BJ (cell line): ENCODE measurements at regions not wholly inside any gene's neighbourhood (a gene's known extent, or its start where the extent isn't known, plus 50 kb on each side); places are given as distances from the start of the nearest gene placed in this dataset.

ENCODE experiments used
- CTCF ChIA-PET: fragments of 350-600 bp; formaldehyde crosslinking; extraction: SDS; loops from one replicate; lab custom pipeline; 2021; ENCODE audit warnings: antibody characterized with exemption, inconsistent platforms; lab: Yijun Ruan, JAX
- POLR2A ChIA-PET: fragments of 300-600 bp; sonication (Branson Sonifier 250); formaldehyde crosslinking; extraction: SDS; loops from one replicate; lab custom pipeline; 2021; ENCODE audit warnings: antibody characterized with exemption; lab: Charles Lee
- DNase-seq: peaks from one replicate; pipeline ENCODE4 v3.0.0-alpha.2; 2011; ENCODE audit warnings: low read depth
- H3K27me3 ChIP-seq: 2 replicates; pipeline ENCODE4 v1.6.0; 2011; ENCODE audit warnings: low read length; ENCODE audit not compliant: control insufficient read depth, insufficient read depth
- H3K36me3 ChIP-seq: 2 replicates; pipeline ENCODE4 v1.5.1; 2011; ENCODE audit warnings: low read length; ENCODE audit not compliant: control insufficient read depth, insufficient read depth
- H3K4me3 ChIP-seq: 2 replicates; pipeline ENCODE4 v1.5.1; 2011; ENCODE audit warnings: low read depth, mild to moderate bottlenecking, control low read depth, low read length
- CTCF ChIP-seq: IDR thresholded peaks from 2 replicates; pipeline ENCODE4 v1.5.1; 2011; ENCODE audit warnings: low read depth, mild to moderate bottlenecking, control low read depth, inconsistent platforms, low read length, moderate library complexity; ENCODE audit not compliant: insufficient read depth

- no peak for DNase-seq
- POLR2A ChIA-PET, result no interaction called here
- Histone ChIP-seq H3K4me3 (no peak overlapping the region), H3K36me3 (no peaks in the 10 kb centered on the region), H3K27me3 (no peaks in the 10 kb centered on the region)
- CTCF ChIA-PET, result no interaction called here
- TF ChIP-seq CTCF, result no peak
These were observed 312.4 kb upstream of the KCNMB2 start for GRCh38 chr3:178223876-178224275.

DNA sequence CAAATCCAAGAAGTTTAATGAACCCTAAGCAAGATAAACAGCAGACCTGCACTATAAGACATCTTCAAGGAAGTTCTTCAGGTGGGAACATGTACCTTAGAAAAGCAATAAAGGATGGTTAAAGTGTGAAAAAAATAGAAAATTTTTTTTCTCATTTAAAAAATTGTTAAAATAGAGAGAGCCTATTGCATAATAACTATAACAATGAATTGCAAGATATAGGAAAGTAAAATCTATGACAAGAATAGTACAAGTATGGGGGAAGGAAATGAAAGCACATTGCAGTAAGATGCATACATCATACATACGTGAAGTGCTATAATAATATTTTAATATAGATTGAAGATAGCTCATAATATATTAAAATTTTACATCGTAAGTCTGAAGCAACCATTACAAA lies 310.1 kb upstream of the KCNMB2 start:
- TF ChIP-seq CTCF, result no peak
- Histone ChIP-seq H3K36me3 (no peaks in the 10 kb centered on the region), H3K27me3 (no peaks in the 10 kb centered on the region), H3K4me3 (no peak overlapping the region)
- CTCF ChIA-PET, result no interaction called here
- POLR2A ChIA-PET, result no interaction called here
- no peak for DNase-seq

DNA sequence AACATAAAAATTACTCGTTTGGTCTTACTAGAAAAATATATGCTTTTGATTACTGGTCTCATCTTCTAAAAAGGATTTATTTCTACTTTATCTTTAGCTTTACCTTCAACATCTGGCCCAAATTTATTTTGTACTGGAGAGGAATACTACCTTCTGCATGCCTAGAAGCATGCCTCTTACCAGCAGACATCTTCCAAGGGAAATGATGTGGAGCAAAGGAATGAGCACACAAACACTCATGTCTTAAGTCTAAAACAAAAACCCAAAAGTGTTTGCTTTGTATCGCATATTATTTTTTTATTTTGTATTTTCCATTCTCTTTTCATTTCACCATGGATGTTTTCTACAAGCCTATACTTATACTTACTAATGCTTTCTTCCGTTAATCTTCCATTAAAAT lies 304.6 kb upstream of the KCNMB2 start:
- Histone ChIP-seq H3K4me3 (no peak overlapping the region), H3K27me3 (no peaks in the 10 kb centered on the region), H3K36me3 (no peaks in the 10 kb centered on the region)
- TF ChIP-seq CTCF, result no peak
- ChIA-PET POLR2A (no interaction called here), CTCF (no interaction called here)
- DNase-seq, result no peak

- H3K27me3 ChIP-seq, result no peaks in the 10 kb centered on the region
- CTCF ChIA-PET, result no interaction called here
These were observed 302.7 kb upstream of the KCNMB2 start for GRCh38 chr3:178233371-178234071.

GRCh38 chr3:178236555-178237277 lies 299.5 kb upstream of the KCNMB2 start:
- DNase-seq, result no peak
- TF ChIP-seq CTCF, result no peak
- CTCF ChIA-PET, result interaction anchor here (0.6 kb wide), 1 partner anchor 11 kb away, joined by 3 read pairs; no protein-coding TSS in a partner anchor
- H3K27me3 ChIP-seq, result no peaks in the 10 kb centered on the region
- H3K36me3 ChIP-seq, result no peaks in the 10 kb centered on the region
- H3K4me3 ChIP-seq, result no peak overlapping the region
- POLR2A ChIA-PET, result no interaction called here

More at GRCh38 chr3:178233371-178234071, 302.7 kb upstream of the KCNMB2 start:
- POLR2A ChIA-PET, result no interaction called here
- no peak for DNase-seq
- no peak overlapping the region for H3K4me3 ChIP-seq
- no peak for TF ChIP-seq CTCF
- H3K36me3 ChIP-seq, result no peaks in the 10 kb centered on the region
